ENCODE measurements at regions not wholly inside any gene's neighbourhood (a gene's known extent, or its start where the extent isn't known, plus 50 kb on each side); places are given as distances from the start of the nearest gene placed in this dataset.
"Not testable (repeated sequence)": the region's sequence is repeated elsewhere in the genome, so short reads cannot be mapped to it uniquely, and the experiment has no call there.

DNA sequence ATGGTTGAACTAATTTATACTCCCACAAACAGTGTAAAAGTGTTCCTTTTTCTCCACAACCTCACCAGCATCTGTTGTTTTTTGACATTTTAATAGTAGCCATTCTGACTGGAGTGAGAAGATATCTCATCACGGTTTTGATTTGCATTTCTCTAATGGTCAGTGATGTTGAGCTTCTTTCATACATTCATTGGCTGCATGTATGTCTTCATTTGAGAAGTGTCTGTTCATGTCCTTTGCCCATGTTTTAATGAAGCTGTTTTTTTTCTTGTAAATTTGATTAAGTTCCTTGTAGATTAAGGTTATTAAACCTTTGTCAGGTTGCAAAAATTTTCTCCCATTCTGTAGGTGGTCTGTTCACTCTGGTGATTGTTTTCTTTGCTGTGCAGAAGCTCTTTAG is 281.1 kb downstream of the PTH2R start:
- not testable (repeated sequence) for DNase-seq

- DNase-seq, result no peak
These were observed 291.5 kb downstream of the PTH2R start for GRCh38 chr2:208698114-208698513.

DNA sequence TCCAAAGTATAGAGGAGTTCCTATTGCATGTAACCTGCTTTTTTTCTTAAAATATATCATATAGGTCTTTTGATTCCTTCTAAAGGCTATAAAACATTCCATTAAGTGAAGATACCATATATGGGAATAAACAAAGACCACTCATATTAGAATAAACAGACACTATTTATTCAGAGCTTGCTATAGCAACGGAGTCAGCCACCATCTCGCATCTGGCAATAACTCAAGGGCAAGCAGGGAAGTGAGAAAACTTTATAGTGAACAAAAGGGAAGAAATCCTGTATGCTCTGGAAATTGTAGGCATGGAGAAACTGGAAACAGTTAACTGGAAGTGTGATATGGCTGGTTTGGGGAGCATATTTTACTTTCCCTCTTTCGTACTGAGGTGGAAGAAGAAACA is 301.9 kb downstream of the PTH2R start:
- no peak for DNase-seq

DNA sequence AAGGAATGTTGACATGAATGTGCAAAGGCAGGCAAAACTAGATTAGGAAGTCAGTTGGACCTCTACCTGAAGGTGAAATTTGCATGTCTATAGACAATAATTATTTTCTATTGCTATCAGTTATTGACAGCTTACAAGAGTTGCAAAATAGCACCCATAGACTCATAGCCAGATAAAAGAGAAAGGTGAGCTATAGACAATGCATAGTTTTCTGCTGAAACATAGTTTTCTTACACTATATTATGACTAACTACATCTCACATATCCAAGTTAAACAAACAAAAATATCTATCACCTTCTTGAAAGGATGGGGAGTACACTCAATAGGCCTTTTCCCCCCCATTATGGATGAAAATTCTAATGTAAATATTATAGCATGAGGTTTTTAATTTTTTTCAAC is 305.0 kb downstream of the PTH2R start:
- no peak for DNase-seq

DNA sequence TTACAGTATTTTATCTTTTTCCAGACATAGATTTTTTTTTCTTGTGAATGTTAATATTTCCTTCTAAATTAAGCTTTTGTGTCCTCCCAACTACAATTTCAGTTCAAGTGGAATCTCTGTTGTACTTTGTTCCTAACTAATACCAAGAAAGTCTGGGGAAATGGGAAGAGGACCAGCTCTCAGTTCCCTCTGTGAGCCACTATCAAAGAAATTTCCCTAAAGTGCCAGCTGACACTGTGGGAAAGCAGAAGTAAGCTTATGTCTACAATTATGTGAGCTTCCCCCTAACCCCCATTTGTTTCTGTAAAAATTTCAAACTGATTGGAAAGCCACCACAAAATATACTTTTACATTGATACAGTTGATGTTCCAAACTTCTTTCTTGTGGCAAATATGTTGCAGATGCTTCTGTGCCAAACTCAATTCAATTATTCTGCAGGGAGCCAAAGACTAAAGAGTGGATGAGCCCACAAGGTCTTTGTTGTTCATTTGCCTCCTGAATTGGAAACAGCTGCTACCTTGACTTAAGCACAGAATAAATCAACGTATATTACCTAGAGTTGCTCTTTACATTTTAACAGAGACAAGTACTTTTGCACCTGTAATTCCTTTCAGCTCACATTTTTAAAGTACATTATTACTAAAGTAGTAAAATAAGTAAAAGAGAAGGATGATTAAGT is 306.6 kb downstream of the PTH2R start:
- DNase-seq, result peak; percentile 4

DNA sequence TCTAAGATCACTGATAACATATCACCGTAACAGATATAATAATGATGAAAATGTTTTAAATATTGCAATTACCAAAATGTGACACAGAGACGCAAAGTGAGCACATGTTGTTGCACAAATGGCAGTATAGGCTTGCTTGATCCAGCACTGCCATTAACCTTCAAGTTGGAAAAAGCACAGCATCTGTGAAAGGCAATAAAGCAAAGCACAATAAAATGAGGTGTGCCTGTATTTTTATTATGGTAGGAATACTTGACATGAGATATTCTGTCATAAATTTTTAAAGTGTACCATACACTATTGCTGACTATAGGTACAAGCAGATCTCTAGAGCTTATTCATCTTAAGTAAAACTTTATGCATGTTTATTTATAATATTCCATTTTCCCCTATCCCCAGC is 312.2 kb downstream of the PTH2R start:
- no peak for DNase-seq

- DNase-seq, result no peak
These were observed 316.1 kb downstream of the PTH2R start for GRCh38 chr2:208722731-208723130.

DNA sequence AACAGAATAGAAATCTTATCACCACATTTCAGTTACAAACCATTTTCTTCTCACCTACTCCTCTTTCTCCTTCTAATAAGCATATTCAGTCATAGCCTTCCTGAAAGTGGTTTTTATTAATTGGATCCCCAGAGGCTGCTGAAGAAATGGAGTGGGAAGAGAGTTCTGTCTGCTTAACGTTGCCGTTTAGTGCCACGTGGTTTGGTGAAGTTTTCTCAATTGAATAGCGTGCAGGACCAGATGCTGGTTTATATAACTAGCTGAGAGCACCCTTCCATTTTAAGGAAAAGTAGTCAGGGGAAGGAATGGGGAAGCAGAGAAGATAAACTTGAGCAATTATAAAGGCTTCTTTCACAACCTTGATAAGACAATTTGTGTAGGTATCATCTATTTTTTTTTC is 318.7 kb downstream of the PTH2R start:
- DNase-seq, result no peak

DNA sequence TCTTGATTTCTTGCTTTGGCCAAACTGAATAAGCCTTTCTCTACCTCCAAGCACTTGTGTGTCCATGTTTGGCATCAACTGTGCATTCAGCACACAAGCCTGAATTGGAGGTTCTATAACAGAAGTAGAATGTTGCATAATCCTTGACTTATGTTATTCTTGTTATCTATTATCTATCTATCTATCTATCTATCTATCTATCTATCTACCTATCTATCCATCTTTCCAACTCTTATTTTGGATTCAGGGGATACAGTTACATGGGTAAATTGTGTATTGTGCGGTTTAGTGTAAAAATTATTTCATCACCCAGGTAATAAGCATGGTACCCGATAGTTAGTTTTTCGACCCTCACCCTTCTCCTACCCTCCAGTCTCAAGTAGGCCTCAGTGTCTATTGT is 319.6 kb downstream of the PTH2R start:
- DNase-seq, result no peak

- DNase-seq, result not testable (repeated sequence)
These were observed 345.2 kb downstream of the PTH2R start for GRCh38 chr2:208751663-208752415.

- DNase-seq, result no peak
These were observed 350.8 kb downstream of the PTH2R start for GRCh38 chr2:208757364-208757763.

DNA sequence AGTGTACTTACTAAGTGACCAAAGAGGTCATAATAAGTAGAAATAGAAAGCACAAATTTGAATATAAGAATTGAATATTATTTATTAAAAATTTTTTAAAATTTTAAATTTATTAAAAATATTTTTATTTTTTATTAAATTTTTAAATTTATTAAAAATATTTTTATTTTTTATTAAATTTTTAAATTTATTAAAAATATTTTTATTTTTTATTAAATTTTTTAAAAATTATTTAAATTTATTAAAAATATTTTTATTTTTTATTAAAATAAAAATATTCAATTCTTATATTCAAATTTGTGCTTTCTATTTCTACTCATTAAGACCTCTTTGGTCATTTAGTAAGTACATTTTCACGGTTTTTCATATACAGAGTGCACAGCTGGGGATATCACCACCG is 366.5 kb downstream of the PTH2R start:
- DNase-seq, result not testable (repeated sequence)

GRCh38 chr2:208781166-208781565 is 374.6 kb downstream of the PTH2R start:
- DNase-seq, result no peak

- DNase-seq, result no peak
These were observed 375.5 kb downstream of the PTH2R start for GRCh38 chr2:208782097-208782496.

DNA sequence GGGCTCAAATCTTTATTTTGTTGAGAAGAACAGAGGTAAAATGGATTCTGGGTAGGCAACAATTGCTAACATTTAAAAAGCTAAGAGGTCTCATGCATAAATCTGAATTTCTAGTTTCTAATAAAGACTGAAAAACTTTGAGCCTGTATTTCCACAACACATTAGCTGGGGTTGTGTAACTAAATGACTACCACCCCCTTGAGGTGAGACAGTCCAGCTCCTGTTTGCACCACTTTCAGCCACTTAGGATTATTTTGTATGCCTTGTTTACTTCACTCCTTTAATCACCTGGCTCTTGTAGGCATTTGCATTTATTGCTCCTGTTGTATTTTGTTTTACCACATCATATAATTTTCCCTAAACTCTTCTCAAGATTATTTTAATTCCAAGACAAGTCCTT is 376.6 kb downstream of the PTH2R start:
- no peak for DNase-seq

DNA sequence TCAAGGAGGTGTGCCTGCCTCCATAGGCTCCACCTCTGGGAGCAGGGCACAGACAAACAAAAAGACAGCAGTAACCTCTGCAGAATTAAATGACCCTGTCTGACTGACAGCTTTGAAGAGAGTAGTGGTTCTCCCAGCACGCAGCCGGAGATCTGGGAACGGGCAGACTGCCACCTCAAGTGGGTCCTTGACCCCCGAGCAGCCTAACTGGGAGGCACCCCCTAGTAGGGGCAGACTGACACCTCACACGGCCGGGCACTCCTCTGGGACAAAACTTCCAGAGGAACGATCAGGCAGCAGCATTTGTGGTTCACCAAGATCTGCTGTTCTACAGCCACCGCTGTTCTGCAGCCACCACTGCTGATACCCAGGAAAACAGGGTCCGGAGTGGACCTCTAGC is 378.2 kb downstream of the PTH2R start:
- not testable (repeated sequence) for DNase-seq

- DNase-seq, result no peak
These were observed 384.7 kb downstream of the PTH2R start for GRCh38 chr2:208791257-208791656.

GRCh38 chr2:208792766-208793165 is 386.2 kb downstream of the PTH2R start:
- no peak for DNase-seq

DNA sequence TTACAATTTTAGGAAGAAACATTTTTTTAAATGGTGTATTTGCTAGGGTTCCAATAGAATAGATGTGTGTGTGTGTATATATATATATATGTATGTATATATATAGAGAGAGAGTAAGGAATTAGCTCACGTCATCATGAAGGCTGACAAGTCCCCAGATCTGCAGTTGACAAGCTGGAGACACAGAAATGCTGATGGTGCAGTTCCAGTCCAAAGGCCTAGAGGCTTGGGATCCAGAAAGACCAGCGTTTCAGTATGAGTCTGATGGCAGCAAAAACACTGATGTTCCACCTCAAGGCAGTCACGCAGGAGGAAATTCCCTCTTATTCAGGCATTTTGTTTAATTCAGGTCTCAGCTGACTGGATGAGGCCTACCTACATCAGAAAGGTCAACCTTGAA is 386.8 kb downstream of the PTH2R start:
- no peak for DNase-seq

DNA sequence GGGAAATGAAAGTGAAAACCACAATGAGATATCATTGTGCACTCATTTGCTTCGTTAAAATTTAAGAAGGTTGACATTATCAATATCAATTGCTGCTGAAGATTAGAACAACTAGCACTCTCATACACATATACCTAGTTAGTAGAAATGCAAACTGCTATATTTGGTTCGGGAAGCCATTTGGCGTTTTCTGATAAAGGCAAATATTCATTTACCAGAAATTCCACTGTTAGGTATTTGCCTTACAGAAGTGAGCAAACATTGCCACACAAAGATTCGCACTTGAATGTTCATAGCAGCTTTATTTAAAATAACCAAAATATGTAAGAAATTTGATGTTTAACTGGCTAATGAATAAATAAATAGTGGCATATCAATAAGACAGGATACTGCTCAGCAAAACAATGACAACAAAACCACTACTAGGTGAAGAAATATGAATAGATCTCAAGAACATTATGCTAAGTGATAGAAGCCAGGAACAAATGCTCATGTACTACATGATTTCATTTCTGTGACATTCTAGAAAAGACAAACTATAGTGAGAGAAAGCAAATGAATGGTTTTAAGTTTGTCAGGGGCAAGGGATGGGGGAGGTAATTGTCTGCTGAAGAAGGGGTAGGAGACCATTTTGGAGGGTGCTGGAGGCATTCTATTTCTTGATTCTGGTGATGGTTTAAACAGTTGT is 387.8 kb downstream of the PTH2R start:
- no peak for DNase-seq

DNA sequence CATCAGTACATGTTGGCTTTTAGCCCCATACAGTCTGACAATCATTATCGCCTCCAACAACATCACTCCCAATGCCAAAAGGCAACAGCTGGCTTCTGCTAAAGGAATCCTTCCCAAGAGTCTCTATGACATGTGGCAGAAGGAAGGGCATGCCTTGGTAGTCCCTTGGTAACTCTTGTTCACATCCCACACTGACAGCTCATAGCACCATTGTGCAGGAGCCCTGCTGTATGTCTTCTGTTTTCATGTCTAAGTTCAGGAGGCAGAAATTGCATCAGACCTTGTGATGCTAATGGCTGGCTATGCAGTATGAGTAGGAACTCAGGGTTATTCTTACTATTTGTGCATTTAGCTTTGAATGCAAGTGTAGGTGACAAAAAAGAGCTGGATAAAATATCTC is 392.1 kb downstream of the PTH2R start:
- no peak for DNase-seq

DNA sequence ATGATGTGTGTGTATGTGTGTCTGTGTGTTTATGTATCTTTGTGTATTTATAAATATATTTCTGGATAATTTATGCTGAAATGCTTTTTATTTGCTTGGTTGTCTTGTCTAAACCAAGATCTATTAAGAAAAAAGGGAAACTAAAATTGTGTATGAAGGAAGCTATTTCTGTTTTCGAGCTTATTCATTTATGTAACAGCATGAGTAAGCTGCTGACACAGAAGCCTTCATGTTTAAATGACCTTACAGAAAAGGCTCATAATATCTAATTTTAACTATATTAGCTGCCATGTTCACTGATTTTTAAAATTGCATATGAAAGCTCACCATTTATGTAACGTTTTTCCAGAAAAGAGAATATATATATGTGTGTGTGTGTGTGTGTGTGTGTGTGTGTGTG is 392.8 kb downstream of the PTH2R start:
- no peak for DNase-seq

DNA sequence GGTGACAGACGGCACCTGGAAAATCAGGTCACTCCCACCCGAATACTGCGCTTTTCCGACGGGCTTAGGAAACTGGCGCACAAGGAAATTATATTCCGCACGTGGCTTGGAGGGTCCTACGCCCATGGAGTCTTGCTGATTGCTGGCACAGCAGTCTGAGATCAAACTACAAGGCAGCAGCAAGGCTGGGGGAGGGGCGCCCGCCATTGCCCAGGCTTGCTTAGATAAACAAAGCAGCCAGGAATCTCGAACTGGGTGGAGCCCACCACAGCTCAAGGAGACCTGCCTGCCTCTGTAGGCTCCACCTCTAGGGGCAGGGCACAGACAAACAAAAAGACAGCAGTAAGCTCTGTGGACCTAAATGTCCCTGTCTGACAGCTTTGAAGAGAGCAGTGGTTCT is 394.3 kb downstream of the PTH2R start:
- not testable (repeated sequence) for DNase-seq

DNA sequence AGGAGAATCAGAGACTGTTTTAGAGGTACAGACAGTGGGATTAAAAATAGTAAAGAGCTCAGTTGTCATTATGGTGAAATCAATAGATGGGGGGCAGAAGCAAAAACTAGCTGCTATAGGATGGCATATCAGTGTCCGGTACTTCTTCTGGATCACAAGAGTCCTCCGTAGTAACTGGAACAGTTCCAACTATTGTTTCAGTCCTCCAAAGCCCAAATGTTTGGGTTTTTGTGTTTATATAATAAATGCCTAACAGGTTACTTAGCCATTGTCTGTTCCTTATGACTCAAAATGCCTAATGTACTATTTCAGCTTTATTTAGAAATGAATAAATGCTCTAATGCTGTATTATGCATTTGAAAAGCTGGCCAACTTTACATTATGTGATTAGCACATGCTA is 401.2 kb downstream of the PTH2R start:
- DNase-seq, result no peak
